Left kidney (tissue), 1 donor: ENCODE measurements at regions not wholly inside any gene's neighbourhood (a gene's known extent, or its start where the extent isn't known, plus 50 kb on each side); places are given as distances from the start of the nearest gene placed in this dataset.
"Not testable (repeated sequence)": the region's sequence is repeated elsewhere in the genome, so short reads cannot be mapped to it uniquely, and the experiment has no call there.

Source experiments
- DNase-seq: peaks from one replicate; pipeline ENCODE4 v3.0.0-alpha.2; 2013

DNA sequence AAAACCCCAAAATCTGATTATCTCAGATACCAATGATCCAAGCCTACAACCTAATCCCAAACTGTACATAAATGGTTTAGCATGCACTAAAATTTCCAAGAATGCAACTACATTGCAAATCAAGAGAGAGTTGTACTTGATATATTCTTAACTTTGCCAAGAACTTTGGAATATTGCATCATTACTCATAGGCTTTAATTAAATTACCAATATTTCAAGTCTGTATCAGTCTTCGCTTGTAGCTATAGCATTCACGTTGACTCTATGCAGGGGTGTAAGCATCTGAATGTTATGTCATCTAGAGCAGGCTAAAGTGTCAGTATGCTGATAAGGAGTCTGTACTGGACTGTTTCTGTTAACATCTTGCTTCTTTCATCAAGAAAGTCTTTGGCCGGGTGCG is 56.3 kb downstream of the FOXI3 start:
- no peak for DNase-seq

GRCh38 chr2:88377641-88377991 is 74.9 kb downstream of the FOXI3 start:
- DNase-seq: no peak

DNA sequence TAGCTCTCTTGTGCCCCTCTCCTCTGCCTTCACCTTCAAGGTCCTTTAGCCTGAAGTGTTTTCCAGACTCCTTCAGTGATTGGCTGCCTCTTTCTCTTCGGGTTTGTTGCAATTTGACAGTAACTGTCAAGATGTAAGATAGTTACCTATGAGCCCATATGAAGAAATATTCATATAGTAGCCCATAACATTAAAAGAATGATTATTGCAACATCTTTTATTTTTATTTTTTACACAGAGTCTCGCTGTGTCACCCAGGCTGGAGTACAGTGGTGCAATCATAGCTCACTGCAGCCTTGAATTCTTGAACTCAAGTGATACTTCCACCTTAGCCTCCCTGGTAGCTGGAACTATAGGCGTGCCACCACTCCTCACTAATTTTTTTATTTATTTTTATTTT is 80.5 kb downstream of the FOXI3 start:
- no peak for DNase-seq

DNA sequence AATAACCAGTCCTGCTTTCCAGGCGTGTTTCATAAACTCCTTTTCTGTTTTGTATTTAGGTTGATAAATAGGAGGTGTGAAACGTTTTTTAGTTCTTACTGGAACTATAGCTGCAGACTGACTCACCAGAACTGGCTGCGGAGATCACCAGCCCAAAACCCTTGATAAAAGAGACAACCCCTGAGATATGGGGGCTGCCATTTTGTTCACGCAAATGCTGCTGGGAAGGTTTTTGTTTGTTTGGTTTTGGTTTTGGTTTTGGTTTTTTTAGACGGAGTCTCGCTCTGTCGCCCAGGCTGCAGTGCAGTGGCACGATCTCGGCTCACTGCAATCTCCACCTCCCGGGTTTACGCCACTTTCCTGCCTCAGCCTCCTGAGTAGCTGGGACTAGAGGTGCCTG is 87.1 kb downstream of the FOXI3 start:
- DNase-seq: not testable (repeated sequence)

DNA sequence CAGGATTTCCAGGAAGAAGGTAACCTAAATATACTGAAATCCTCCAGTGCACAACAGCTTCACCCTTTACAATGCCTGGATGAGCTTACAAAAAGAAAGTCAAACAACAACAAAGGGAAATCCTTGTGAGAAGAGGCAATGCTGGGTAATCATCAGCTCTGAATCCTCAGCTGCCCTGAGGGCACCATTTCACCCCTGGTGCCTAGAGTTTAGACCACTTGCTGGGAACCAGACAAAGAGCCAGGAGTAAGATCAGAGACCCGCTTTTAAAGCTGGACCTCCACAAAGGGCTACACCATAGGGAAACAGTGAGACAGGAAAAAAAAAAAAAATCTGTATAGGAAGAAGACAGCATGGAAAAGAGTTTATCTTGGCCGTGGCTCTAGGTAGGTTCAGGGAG is 97.0 kb downstream of the FOXI3 start:
- no peak for DNase-seq

- DNase-seq: no peak
Observed at GRCh38 chr2:88351249-88351601, 101.3 kb downstream of the FOXI3 start.

- peak; percentile 36 for DNase-seq
Observed at GRCh38 chr2:88350331-88351248, 101.9 kb downstream of the FOXI3 start.

DNA sequence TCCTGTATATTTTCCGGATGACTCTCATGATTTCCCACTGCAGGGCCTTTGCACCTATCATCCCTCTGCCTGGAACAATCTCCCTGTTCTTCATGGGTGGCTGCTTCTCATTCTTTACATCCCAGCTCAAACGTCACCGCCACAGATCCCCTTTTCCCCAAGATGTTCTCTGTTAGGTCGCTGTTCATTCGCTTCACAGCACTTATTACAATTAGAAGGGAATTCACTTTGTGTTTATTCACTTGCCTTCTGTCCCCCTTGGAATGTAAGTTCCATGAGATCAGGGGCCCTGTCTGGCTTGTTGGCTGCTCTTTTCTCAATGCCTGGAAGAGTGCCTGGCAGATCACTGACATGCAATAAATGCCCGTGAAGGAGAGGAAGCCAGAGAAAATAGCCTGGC is 106.7 kb downstream of the FOXI3 start:
- no peak for DNase-seq

DNA sequence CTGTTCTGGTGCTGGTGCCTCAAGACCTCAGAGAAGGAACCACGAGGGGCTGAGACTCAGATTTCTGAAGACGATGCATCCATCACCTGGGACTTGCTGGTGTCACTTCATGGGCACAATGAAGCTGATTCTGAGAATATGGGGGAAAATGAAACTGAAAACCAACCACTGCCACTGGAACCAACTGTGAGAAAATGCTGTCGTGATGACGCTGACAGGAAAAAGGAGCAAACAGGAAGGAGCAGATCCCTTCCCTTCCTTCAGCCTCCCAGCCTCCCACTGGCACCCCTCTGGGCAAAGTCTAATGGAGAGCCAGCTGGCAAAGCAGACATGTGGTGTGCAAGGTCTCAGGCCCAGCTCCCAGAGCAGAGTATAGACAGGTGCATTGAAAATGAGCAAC is 109.7 kb downstream of the FOXI3 start:
- no peak for DNase-seq

DNA sequence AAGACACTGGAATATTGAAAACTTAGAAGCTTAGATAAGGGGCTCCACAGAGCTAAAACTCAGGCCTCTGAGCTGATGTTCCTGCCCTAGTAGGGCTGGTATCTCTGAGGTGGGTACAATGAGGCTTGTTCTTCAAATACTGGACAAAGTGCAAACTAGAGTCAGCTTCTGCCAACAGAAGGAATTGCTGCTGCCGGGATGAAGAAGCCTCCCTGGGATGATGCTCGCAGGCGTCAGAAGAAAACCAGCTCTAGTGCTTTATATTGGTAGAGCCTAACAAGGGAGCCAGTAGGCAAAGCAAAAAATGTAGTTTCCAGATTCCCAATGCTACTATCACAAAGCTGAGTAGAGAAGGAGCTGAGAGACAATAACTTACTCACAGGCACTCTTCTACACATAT is 118.1 kb downstream of the FOXI3 start:
- no peak for DNase-seq

DNA sequence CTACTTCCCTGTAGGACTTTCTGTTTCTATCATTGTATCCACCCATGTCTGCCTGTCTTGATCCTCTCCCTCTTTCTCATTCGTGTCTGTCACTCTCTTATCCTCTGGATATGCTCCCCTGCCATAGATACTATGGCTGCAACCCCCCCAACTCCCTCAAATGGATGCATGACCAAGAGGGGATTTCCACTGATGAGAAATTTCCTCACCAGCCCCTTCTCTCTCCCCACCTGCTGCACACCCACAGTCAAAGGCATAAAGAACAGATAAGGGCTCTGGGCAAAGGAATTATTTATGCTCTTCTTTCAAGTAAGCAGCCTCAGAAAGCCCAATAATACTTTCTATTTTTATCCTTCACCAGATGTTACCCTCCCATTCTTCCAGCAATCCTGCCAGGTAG is 121.3 kb downstream of the FOXI3 start:
- no peak for DNase-seq

DNA sequence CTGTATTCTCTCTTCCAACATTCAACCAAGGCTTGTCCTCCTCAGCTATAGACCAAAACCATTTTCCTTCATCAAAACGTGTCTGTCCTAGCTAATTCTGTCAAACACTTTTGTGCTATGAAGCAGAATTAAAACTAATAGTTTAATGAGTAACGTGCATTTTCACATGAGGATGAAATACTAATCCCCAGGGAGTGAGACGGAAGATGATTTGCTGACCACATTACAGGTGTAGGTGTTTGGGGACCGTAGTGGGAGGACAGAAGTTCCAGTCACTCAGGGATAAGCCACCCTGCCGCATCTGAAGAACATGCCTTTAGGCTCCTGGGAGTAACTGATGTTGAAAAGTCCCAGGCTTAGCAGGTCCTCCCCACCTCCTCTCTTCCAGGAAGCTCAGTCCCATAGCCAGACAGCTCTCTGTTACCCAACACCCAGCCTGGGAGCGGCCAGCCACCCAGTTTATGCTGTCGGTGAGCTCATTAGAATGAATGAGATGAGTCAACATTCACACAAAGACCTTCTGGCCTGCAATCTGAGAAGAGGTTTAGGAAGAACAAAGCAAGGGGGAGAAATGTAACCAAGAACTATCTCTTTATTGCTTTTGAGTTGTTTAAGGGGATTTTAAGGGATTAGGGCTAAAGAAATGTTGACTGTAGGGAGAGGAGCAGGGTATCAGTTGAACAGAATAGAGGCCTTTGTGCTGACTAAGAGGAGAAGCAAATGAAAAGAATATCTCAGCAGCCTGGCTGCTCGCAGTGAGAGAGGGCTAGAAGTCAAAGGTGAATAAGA is 122.5 kb downstream of the FOXI3 start:
- peak; percentile 63 for DNase-seq

DNA sequence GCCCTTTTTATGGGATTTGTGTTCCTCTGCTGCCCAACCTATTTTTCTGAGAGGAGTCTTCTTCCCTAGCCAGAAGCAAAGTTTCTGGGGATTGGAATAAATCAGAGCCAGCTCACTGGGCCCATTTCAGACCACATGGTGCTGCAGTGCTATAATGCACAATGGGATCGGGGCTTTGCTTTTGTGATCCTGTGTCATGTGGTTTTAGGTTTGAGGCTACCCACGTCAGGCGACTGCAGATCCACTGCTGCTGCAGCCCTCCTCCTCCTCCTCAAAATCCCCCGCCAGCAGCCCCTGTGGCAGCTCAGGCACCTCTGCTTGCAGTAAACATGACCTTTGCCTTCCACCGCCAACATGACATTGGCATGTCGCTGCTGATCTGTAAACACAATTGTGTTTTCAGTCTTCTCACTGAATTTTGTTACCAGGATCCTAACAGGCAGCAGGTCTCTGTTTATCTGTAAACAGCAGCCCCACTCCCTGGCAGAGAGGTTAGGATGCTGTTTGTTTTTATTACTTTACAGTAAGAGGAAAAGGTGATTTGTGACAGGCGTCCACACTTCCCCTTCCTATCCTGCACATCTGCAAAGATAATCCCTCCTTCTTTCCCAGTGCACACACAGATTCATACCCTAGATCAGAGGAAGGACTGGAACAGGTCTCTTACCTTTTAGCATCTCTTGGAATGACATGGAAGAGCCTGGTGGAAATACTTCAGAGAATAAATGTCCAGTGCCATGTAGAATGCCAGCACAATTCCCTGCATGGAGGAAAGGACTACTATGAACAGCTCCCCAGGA is 130.8 kb downstream of the FOXI3 start:
- no peak for DNase-seq

- DNase-seq: peak; percentile 35
Observed at GRCh38 chr2:88320076-88320773, 132.3 kb downstream of the FOXI3 start.

GRCh38 chr2:88318956-88319330 is 133.6 kb downstream of the FOXI3 start:
- no peak for DNase-seq

DNA sequence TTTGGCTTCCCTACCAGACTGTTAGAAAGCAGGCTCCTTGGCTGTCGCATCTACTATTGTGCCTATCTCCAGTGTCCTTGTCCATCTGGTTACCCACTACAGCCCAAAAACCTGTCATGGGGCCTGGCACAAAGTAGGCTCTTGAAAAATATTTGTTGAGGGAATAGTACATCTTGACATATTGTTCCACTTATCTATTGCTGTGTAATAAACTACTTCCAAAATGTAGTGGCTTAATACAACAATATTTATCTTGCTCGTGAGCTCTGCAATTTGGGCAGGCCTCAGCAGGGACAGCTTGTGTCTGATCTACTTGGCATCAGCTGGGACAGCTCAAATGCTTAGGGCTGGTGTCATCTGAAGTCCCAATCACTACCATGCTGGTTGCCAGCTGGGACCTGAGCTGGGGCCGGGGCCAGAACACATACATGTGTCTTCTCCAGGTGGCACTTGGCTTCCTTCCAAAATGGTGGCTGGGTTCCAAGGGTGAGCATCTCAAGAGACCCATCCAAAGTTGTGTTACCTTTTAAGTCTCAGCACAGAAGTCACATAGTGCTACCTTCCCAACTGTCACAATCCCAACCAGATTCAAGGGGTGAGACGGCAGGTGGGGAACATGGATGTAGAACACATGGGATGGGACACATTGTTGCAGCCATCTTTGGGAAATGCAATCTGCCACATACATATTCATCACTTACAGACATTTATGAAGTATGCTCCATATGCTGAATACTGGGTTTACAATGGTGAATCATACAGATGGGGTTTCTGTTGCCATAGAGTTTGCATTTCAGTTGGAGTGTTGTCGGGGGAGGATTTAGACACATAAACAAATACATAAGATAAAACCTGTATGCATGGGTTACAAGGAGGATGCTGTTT is 134.2 kb downstream of the FOXI3 start:
- DNase-seq: no peak

GRCh38 chr2:88310787-88311186 is 140.6 kb downstream of the THNSL2 start:
- no peak for DNase-seq

GRCh38 chr2:88307817-88308216 is 137.7 kb downstream of the THNSL2 start:
- no peak for DNase-seq

DNA sequence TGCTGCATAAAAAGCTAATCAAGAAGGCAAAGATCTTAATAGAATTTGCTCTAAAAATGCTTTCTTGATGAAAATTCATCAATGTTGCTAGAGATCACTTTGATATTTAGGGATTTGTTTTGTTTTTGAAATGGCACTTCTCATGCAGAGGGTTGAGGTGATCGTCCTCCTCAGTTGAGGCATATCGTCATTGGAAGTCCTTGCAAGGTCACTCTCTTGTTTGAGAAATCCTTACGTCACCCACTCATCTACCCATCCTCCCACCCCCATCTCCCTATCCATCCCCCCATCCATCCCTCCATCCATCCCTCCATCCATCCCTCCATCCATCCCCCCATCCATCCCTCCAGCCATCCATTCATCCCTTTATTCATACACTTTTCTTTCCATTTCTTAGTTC is 133.7 kb downstream of the THNSL2 start:
- DNase-seq: no peak

DNA sequence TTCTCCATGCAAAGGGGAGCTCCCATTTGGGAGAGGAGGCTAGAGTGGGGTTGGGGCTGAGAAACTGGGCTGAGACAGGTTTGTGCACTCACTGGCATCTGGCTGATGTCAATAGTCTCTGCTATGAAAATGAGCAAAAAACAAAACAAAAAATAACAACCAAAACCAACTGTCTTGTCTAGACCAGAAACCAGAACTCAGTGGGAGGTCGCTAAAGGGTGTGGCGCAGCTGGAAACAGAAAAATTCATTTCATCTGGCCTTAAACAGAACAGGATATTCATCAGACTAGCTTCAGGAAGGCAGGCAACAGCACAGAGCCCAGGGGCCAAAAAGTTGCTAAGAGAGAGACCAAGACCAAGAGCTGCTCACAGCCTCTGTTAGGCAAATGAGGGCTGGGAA is 126.1 kb downstream of the THNSL2 start:
- DNase-seq: no peak
